ENCODE measurements at regions not wholly inside any gene's neighbourhood (a gene's known extent, or its start where the extent isn't known, plus 50 kb on each side); places are given as distances from the start of the nearest gene placed in this dataset.
"Not testable (repeated sequence)": the region's sequence is repeated elsewhere in the genome, so short reads cannot be mapped to it uniquely, and the experiment has no call there.

GRCh38 chr3:40908612-40909011 lies 290.7 kb upstream of the CTNNB1 start:
- DNase-seq, result no peak

GRCh38 chr3:40911264-40911663 lies 288.0 kb upstream of the CTNNB1 start:
- DNase-seq, result no peak

- DNase-seq, result no peak
These were observed 287.4 kb upstream of the CTNNB1 start for GRCh38 chr3:40911928-40912327.

GRCh38 chr3:40912461-40912860 lies 286.8 kb upstream of the CTNNB1 start:
- no peak for DNase-seq

- no peak for DNase-seq
These were observed 286.1 kb upstream of the CTNNB1 start for GRCh38 chr3:40913192-40913591.

GRCh38 chr3:40913641-40914040 lies 285.7 kb upstream of the CTNNB1 start:
- no peak for DNase-seq

- no peak for DNase-seq
These were observed 284.8 kb upstream of the CTNNB1 start for GRCh38 chr3:40914475-40914874.

- no peak for DNase-seq
These were observed 283.9 kb upstream of the CTNNB1 start for GRCh38 chr3:40915346-40915865.

- no peak for DNase-seq
These were observed 279.3 kb upstream of the CTNNB1 start for GRCh38 chr3:40920041-40920440.

GRCh38 chr3:40921251-40921650 lies 278.1 kb upstream of the CTNNB1 start:
- DNase-seq, result no peak

- DNase-seq, result no peak
These were observed 276.2 kb upstream of the CTNNB1 start for GRCh38 chr3:40923143-40923542.

GRCh38 chr3:40923651-40924050 lies 275.7 kb upstream of the CTNNB1 start:
- no peak for DNase-seq

- no peak for DNase-seq
These were observed 274.7 kb upstream of the CTNNB1 start for GRCh38 chr3:40924559-40925141.

GRCh38 chr3:40925231-40925630 lies 274.1 kb upstream of the CTNNB1 start:
- DNase-seq, result no peak

- no peak for DNase-seq
These were observed 269.2 kb upstream of the CTNNB1 start for GRCh38 chr3:40930131-40930538.

- no peak for DNase-seq
These were observed 268.5 kb upstream of the CTNNB1 start for GRCh38 chr3:40930756-40931155.

GRCh38 chr3:40938591-40938990 lies 260.7 kb upstream of the CTNNB1 start:
- DNase-seq, result no peak

- DNase-seq, result no peak
These were observed 260.1 kb upstream of the CTNNB1 start for GRCh38 chr3:40939030-40939740.

GRCh38 chr3:40939741-40940130 lies 259.6 kb upstream of the CTNNB1 start:
- no peak for DNase-seq

GRCh38 chr3:40940651-40941050 lies 258.7 kb upstream of the CTNNB1 start:
- DNase-seq, result no peak

GRCh38 chr3:40947022-40947421 lies 252.3 kb upstream of the CTNNB1 start:
- DNase-seq, result not testable (repeated sequence)

GRCh38 chr3:40949347-40949746 lies 250.0 kb upstream of the CTNNB1 start:
- DNase-seq, result not testable (repeated sequence)

GRCh38 chr3:40951636-40952035 lies 247.7 kb upstream of the CTNNB1 start:
- DNase-seq, result no peak

- no peak for DNase-seq
These were observed 238.0 kb upstream of the CTNNB1 start for GRCh38 chr3:40961104-40961857.

Measured in HCEC 1CT (cell line).